NCI-H2081 (cell line): ENCODE measurements at regions not wholly inside any gene's neighbourhood (a gene's known extent, or its start where the extent isn't known, plus 50 kb on each side); places are given as distances from the start of the nearest gene placed in this dataset.

Experiments used
- DNase-seq, 2 experiments: peaks; one replicate each; lab custom pipeline; 2025; lab: John Stamatoyannopoulos, UW

DNA sequence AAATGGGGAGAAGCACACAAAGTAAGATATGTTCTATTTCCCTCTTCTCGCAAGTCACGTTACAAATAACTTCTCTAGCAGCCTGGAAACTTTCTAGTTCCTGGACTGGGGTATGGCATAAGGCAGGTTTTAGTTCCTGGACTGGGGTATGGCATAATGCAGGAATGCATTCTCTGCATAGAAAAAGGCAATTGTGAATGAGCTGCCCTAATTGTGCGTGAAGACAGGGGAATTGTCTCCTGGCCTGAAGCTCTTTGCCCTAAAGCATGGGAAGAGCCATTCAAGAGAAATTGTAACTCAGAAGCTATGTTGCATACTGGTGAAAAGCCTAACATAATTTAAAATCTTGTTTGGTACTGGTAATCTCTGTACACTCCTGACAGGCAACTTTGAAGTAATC, 54.3 kb upstream of the CBLB start:
- no peak for DNase-seq

DNA sequence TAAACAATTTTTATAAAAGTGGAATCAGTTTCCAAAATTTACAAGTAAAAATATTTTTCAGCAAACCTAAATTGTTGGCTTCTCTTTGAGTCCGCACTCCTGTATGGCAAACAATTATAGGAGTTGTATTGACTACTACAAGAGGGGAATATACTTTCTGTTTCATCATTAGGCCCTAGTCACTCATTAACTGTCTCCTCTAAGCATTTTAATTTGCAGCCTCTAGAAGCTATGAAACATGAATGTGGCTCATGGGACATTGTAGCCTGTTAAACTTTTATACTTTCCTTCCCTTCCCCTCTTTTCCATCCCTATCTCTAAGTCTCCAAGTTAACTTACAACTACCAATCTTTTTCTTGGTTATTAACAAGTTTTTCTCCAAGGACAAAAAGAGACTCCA, 58.9 kb upstream of the CBLB start:
- DNase-seq, result no peak

DNA sequence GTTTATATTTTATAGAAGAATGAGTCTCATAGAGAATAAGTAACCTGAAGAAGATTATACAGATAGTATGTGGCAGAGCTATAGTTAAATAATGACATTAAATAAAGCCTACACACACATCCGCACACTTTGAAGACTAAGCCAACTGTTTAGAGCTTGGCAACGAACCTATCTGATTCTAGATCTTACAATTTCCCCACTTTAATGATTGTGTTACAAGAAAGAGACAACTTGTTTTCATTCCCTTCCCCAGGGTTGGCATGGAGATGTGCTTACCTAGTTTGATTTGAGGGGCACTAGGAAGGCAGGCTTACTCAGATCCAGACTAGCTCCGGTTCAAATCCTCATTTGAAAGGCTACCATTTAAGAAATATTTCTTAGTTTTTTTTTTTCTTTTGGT, 61.9 kb upstream of the CBLB start:
- no peak for DNase-seq

GRCh38 chr3:105931500-105931899, 62.7 kb upstream of the CBLB start:
- DNase-seq, result no peak

GRCh38 chr3:105933871-105934270, 65.1 kb upstream of the CBLB start:
- DNase-seq, result no peak

DNA sequence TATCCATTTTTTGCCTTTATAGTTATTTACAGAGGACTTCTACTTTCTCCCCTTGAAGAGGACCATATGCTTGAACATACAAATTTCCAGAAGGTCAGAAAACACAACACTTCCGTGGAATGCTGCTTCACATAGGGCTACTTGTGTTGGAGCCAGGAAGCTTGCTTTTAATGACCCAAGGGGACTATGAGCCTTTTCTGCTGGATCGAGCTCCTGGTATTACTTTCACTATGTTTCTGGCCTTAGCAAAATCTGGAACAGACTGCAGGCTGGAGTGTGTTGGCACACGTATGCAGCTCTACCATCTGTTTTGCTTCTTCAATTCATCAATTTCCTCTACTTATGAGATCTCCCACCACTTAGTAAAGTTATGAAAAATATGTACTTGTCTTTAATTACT, 69.3 kb upstream of the CBLB start:
- DNase-seq, result no peak

GRCh38 chr3:105938806-105939205, 70.0 kb upstream of the CBLB start:
- DNase-seq, result no peak

- DNase-seq, result no peak
These were observed 75.5 kb upstream of the CBLB start for GRCh38 chr3:105944276-105944675.

DNA sequence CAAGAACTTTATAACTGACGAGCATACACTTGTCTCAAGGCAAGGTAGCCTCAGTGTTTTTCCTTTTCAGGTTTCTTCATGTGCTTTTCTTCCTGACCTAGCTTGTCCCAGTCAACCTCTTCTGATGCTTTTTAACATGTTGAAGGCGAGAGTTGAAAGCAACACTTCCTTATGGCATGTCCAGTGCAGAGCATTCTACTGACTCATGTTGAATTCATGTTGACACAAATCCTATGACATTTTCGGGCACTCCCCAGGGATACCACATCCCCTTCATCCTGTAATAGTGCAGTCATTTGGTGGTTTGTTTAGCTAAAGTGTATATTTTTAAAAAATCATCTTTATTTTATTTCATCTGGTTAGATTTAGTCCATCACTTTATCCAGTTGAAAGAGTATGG, 75.9 kb upstream of the CBLB start:
- DNase-seq, result no peak

DNA sequence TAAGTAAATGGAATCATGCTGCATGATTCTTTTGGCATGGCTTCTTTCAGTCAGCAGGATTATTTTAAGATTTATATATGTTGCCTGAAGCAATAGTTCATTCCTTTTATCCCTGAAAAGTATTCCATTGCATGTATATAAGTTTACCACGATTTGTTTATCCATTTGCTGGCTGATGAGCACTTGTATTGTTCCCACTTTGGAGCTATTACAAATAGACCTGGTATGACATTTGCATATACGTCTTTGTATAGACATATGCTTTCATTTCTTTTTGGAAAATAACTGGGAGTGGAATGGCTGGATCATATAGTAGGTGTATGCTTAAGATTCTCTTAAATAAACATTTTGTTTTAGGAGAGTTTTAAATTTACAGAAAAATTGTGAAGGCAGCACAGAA, 79.3 kb upstream of the CBLB start:
- no peak for DNase-seq

DNA sequence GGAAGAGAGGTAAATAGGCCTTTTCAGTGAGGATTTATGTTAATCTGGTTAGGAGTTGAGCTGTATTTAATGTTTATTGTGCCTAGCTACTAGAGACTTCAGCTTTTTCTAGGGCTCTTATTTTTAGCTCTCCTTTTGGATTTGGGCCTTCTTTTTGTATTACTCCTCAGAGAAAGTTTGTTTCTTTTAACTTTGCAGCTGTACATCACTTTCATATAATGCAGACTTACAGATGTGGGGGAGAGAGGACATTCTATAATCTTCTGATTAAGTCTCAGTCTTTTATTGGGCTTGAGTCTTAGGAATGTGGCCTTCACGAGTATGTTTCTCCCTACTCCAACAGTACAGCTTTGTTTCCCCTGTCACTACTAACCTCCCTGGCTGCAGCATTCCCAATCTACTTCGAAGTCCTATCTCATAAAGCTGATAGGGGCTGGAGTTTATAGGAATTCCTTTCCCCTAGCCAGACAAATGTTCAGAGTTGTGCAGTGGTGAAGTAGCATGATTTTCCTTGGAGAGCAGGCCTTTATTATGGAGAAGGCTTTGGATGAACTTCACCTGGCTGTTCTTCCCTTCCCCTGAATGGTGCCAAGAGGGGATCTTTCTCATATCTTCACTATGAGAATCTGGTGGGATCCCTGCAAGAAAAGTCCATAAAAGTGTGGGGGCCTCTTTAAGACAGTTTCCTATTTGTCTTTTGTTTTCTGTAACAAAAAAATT, 82.2 kb upstream of the CBLB start:
- no peak for DNase-seq

GRCh38 chr3:105953831-105954230, 85.0 kb upstream of the CBLB start:
- no peak for DNase-seq

GRCh38 chr3:105956306-105956705, 87.5 kb upstream of the CBLB start:
- DNase-seq, result no peak

DNA sequence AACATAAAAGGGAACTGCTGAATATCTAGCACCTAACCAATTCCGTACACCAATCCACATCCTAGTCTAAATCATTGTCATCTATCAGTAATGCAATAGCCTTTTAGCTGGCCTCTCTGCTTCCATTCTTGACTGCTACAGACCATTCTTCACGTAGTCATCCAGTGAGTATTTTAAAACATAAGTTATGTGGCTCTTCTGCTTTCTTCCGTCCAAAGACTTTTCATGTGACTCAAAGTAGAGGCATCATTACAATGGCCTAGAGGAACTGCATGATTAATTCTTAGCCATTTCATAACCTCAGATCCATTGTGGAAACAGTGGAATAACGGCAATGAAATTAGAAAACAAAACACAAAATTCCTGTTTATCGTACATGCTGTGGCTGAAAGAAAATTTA, 88.9 kb upstream of the CBLB start:
- DNase-seq, result no peak

DNA sequence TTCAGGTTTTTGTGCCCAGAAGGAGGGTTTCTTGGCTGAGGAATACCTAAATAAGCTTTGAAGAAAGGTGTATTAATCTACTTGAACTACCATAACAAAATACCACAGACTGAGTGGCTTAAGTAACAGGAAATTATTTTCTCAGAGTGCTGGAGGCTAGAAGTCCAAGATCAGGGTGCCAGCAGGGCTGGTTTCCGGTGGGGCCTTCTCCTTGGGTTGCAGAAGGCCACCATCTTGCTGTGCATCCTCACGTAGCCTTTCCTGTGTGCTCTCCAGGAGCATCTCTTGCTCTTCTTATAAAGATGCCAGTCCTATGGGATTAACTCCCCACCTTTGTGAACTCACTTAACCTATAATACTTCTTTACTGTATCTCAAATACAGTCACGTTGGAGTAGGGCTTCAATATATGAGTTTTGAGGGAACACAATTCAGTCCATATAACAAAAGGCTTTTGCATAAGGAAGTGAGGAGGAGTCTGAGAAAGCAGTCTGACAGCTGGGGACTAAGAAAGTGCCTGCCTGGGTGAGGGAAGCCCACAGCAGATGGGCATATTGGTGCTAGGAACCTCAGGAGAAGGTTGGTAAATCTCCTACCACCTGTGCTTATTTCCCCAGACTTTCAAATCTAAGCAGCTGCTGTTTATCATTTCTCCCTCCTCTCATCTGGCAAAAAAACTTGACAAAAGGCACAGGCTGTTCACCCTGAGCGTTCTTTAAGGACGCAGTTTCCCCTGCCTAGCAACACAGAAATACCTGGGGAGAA, 89.6 kb upstream of the CBLB start:
- DNase-seq, result no peak

DNA sequence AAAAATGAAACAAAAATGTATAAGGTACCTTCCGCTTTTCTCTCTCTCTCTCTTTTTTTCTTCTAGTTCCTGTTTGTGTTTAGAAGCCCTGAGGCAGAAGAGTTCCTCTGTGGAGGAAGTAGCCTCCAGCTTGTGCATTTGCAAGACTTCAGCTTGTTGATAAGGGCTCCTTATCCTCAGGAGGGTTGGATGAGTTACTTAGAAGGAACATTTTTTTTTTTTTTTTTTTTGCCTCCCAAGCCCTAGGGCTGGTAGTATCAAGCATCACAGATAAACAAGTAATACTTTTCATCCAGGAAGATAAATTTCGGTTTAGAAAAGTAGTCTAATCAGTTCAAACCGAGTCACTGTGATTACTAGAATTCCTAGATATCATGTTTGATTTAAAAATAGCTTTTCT, 91.0 kb upstream of the CBLB start:
- DNase-seq, result no peak

DNA sequence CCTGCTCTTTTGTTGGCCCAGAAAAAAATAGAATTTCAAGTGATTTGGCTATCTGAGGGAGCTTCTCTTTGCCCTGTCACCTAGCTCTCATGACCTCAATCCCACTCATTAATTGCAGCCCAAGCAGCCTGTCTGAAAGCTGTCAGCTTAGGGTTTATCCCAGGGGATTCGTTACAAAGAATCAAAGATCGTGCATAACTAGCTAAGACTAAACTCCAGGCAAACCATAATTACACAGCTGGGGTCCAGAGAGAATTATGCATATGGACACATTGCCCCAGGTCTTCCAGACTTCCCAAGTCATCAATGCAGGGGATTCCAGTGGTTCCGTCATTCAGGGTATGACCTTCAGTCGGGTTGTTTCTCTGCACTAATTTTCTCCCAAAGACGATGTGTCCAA, 91.6 kb upstream of the CBLB start:
- no peak for DNase-seq

- DNase-seq, result no peak
These were observed 94.3 kb upstream of the CBLB start for GRCh38 chr3:105963161-105963560.

DNA sequence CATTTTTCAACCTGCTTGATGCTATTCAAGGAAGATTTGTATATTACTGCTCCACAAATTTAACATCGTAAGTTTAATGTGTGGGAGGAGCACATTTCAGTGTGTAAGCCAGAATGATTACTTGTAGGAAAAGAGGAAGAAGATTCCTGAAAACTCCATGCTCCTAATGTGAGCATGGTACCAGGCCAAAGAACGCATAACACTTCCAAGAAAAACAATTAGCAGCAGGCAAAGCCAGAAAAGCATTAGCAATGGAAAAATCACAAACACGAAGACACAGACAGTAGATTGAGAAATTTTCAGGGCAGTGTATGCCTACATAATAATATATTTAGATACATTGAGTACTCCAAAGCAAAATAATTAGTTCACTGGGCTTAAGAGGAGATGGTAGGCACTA, 96.6 kb upstream of the CBLB start:
- DNase-seq, result no peak

GRCh38 chr3:105967117-105967516, 98.3 kb upstream of the CBLB start:
- no peak for DNase-seq

- no peak for DNase-seq
These were observed 101.5 kb upstream of the CBLB start for GRCh38 chr3:105970283-105970682.

DNA sequence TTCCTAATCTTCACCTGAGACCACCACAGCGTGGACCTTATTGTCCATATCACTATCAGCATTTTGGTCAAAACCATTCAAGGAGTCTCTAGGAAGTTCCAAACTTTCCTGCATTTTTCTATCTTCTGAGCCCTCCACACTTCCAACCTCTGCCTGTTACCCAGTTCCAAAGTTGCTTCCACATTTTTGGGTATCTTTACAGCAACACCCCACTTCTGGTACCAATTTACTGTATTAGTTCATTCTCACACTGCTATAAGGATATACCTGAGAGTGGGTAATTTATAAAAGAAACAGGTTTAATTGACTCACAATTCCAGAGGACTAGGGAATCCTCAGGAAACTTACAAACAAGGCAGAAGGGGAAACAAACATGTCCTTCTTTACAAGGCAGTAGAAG, 103.3 kb upstream of the CBLB start:
- no peak for DNase-seq

DNA sequence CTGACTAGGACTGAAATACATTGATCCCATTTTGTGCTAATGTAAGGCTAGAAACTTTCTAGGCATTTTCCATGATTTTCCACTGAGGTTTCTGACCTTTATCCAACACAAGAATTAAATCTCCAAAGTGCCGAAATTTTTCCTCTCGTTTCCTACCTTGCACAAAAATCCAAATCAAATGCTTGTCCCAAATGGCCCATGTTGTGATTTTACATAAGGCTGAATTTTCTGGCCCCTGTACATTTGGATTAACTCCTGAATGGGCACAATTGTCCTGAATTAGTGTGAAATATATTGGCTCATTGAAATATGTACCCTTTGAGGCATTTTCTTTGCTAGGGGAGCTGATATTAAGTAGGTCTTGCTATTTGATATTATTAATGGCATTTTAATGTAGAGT, 105.6 kb upstream of the CBLB start:
- DNase-seq, result no peak

DNA sequence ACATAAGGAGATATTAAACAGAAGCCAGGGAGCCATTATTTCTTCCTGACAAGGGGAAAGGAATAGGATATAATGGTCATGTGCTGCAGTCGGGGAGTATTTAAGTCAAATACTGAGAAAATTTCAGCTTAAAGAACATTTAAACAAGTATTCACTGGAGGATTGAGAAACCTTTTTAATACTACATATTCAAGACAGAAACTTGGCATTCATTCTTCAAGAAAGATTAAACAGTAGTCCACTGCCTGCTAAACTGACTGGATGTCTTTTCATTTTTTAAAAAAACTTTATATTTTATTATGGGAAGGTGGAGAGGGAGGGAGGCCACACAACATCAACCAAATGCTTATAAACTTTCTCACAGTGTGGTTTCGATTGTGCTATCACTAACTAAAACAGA, 107.4 kb upstream of the CBLB start:
- no peak for DNase-seq
